H1 (cell line): ENCODE measurements at regions not wholly inside any gene's neighbourhood (a gene's known extent, or its start where the extent isn't known, plus 50 kb on each side); places are given as distances from the start of the nearest gene placed in this dataset.

Experiments
- CTCF ChIA-PET: fragments of 300-600 bp; sonication (Branson Sonifier 250); formaldehyde crosslinking; loops from one replicate; lab custom pipeline; 2021; ENCODE audit not compliant: partially characterized antibody; lab: Charles Lee
- POLR2A ChIA-PET: fragments of 300-600 bp; sonication (Branson Sonifier 250); formaldehyde crosslinking; loops from one replicate; lab custom pipeline; 2021; ENCODE audit warnings: inconsistent platforms; ENCODE audit not compliant: partially characterized antibody; lab: Charles Lee
- DNase-seq, 2 experiments: peaks; one replicate each; pipeline versions ENCODE4 v3.0.0 to v3.0.0-alpha.2; 2010 to 2022; ENCODE audit warnings: low spot score in 2 of 2, low read depth in 1 of 2, mixed read lengths in 1 of 2
- FAIRE-seq: peaks from 2 replicates; lab custom pipeline; 2011; peaks lifted over from hg19 to GRCh38; lab: Jason Lieb, UNC
- H2AFZ ChIP-seq: 2 replicates; pipeline ENCODE4 v1.8.1; 2012; ENCODE audit warnings: low read length, inconsistent platforms
- H2AK5ac ChIP-seq: 2 replicates; pipeline ENCODE4 v1.6.1; 2013; ENCODE audit warnings: low read depth, low read length
- H2BK120ac ChIP-seq: replicated peaks from 2 replicates; pipeline ENCODE3; 2013; ENCODE audit warnings: low read depth, low read length, inconsistent platforms
- H2BK12ac ChIP-seq: 2 replicates; pipeline ENCODE4 v1.6.1; 2013; ENCODE audit warnings: low read depth, low read length
- H2BK15ac ChIP-seq: 2 replicates; pipeline ENCODE4 v1.6.1; 2013; ENCODE audit warnings: low read length
- H2BK20ac ChIP-seq: 2 replicates; pipeline ENCODE4 v1.6.1; 2013; ENCODE audit warnings: low read length
- H2BK5ac ChIP-seq: 2 replicates; pipeline ENCODE4 v1.6.1; 2013; ENCODE audit warnings: low read depth, low read length
- H3K14ac ChIP-seq: 2 replicates; pipeline ENCODE4 v1.6.1; 2013; ENCODE audit warnings: inconsistent platforms; ENCODE audit not compliant: insufficient read length
- H3K18ac ChIP-seq: 2 replicates; pipeline ENCODE4 v1.6.1; 2013; ENCODE audit warnings: low read length; ENCODE audit errors: extremely low read depth
- H3K23ac ChIP-seq: 2 replicates; pipeline ENCODE4 v1.6.1; 2013; ENCODE audit warnings: inconsistent platforms; ENCODE audit not compliant: insufficient read length
- H3K23me2 ChIP-seq: 2 replicates; pipeline ENCODE4 v1.6.1; 2013; ENCODE audit warnings: low read depth, low read length
- H3K27ac ChIP-seq: 2 replicates; pipeline ENCODE4 v1.6.1; 2011; ENCODE audit warnings: low read depth, low read length, inconsistent platforms
- H3K27me3 ChIP-seq, 4 experiments: replicated peaks in 1 of 4; 1 replicate in 1 of 4; 2 replicates in 3 of 4; pipeline versions ENCODE4 v1.6.1 to v1.8.1; 2011 to 2013; ENCODE audit warnings: low read length in 3 of 4, mild to moderate bottlenecking in 3 of 4, inconsistent platforms in 2 of 4, mixed read lengths in 2 of 4, moderate library complexity in 1 of 4; ENCODE audit not compliant: control insufficient read depth in 3 of 4, insufficient read depth in 3 of 4; ENCODE audit errors: extremely low read depth in 1 of 4
- H3K36me3 ChIP-seq, 4 experiments: 2 replicates each; pipeline versions ENCODE4 v1.6.1 to v1.8.1; 2011 to 2013; ENCODE audit warnings: mild to moderate bottlenecking in 4 of 4, low read length in 3 of 4, moderate library complexity in 2 of 4, control low read depth in 1 of 4, inconsistent platforms in 1 of 4; ENCODE audit not compliant: insufficient read depth in 4 of 4, control insufficient read depth in 2 of 4
- H3K4ac ChIP-seq: replicated peaks from 2 replicates; pipeline ENCODE3; 2013; ENCODE audit warnings: low read length, low read depth, mixed read lengths, inconsistent platforms; ENCODE audit not compliant: insufficient read length
- H3K4me1 ChIP-seq, 4 experiments: replicated peaks in 1 of 4; 1 replicate in 1 of 4; 2 replicates in 3 of 4; pipeline versions ENCODE4 v1.6.1 to v1.8.1; 2011 to 2013; ENCODE audit warnings: low read length in 3 of 4, inconsistent platforms in 2 of 4, mixed read lengths in 1 of 4; ENCODE audit not compliant: insufficient read depth in 4 of 4, control insufficient read depth in 3 of 4
- H3K4me2 ChIP-seq, 2 experiments: 2 replicates each; pipeline versions ENCODE4 v1.6.1 to v1.8.1; 2011 to 2013; ENCODE audit warnings: low read depth in 2 of 2, low read length in 2 of 2, control low read depth in 1 of 2, inconsistent platforms in 1 of 2, mild to moderate bottlenecking in 1 of 2; ENCODE audit not compliant: insufficient read depth in 1 of 2
- H3K4me3 ChIP-seq, 4 experiments: fragments of 200-600, 300-600 bp in 1 of 4; sonication (generic), shearing (Covaris generic), sonication (Bioruptor Twin) in 1 of 4; 2 replicates each; pipeline versions ENCODE4 v1.5.1 to v1.8.1; 2011 to 2016; ENCODE audit warnings: low read length in 4 of 4, low read depth in 3 of 4, control low read depth in 2 of 4, inconsistent platforms in 2 of 4, mild to moderate bottlenecking in 2 of 4, mixed read lengths in 1 of 4, moderate library complexity in 1 of 4; ENCODE audit not compliant: insufficient read depth in 2 of 4; ENCODE audit errors: extremely low read depth in 1 of 4
- H3K56ac ChIP-seq: replicated peaks from 2 replicates; pipeline ENCODE3; 2013; ENCODE audit warnings: low read depth, mild to moderate bottlenecking, mixed read lengths, low read length, inconsistent platforms; ENCODE audit not compliant: insufficient read length
- H3K79me1 ChIP-seq: 2 replicates; pipeline ENCODE4 v1.6.1; 2013; ENCODE audit warnings: low read depth, low read length, control low read depth
- H3K79me2 ChIP-seq, 2 experiments: 2 replicates each; pipeline versions ENCODE4 v1.6.1 to v1.8.1; 2012 to 2013; ENCODE audit warnings: low read length in 2 of 2, mild to moderate bottlenecking in 2 of 2, inconsistent platforms in 1 of 2; ENCODE audit not compliant: insufficient read depth in 2 of 2, control insufficient read depth in 1 of 2
- H3K9ac ChIP-seq, 4 experiments: replicated peaks in 1 of 4; 1 replicate in 1 of 4; 2 replicates in 3 of 4; pipeline versions ENCODE4 v1.6.1 to v1.8.1; 2011 to 2013; ENCODE audit warnings: low read depth in 3 of 4, low read length in 3 of 4, control low read depth in 2 of 4, mild to moderate bottlenecking in 2 of 4, moderate library complexity in 2 of 4, inconsistent platforms in 1 of 4; ENCODE audit errors: extremely low read depth in 1 of 4
- H3K9me3 ChIP-seq, 2 experiments: 2 replicates each; pipeline versions ENCODE4 v1.6.1 to v1.8.1; 2012 to 2013; ENCODE audit warnings: mild to moderate bottlenecking in 2 of 2, moderate library complexity in 2 of 2, control low read depth in 1 of 2, inconsistent platforms in 1 of 2, low read depth in 1 of 2, low read length in 1 of 2, mixed read lengths in 1 of 2; ENCODE audit not compliant: insufficient read depth in 2 of 2
- H4K20me1 ChIP-seq, 2 experiments: replicated peaks in 1 of 2; 2 replicates each; pipeline versions ENCODE3 to v1.8.1; 2011 to 2013; ENCODE audit warnings: inconsistent platforms in 2 of 2, low read length in 2 of 2, mild to moderate bottlenecking in 1 of 2; ENCODE audit not compliant: insufficient read depth in 2 of 2, control insufficient read depth in 1 of 2
- H4K5ac ChIP-seq: 2 replicates; pipeline ENCODE4 v1.6.1; 2013; ENCODE audit warnings: low read length, low read depth, mixed read lengths, inconsistent platforms; ENCODE audit not compliant: insufficient read length
- H4K8ac ChIP-seq: 2 replicates; pipeline ENCODE4 v1.8.0; 2013; ENCODE audit warnings: mild to moderate bottlenecking, moderate library complexity, low read length, inconsistent platforms; ENCODE audit not compliant: insufficient read depth; ENCODE audit errors: extremely low read depth
- H4K91ac ChIP-seq: replicated peaks from 2 replicates; pipeline ENCODE3; 2013; ENCODE audit warnings: low read length, mixed read lengths, inconsistent platforms; ENCODE audit not compliant: insufficient read length
- MAX ChIP-seq: IDR thresholded peaks from 2 replicates; pipeline ENCODE4 v1.6.1; 2012; ENCODE audit warnings: inconsistent platforms
- SIX5 ChIP-seq: IDR thresholded peaks from 2 replicates; pipeline ENCODE4 v1.6.1; 2011; ENCODE audit warnings: mild to moderate bottlenecking, low read depth, low read length
- SP1 ChIP-seq: IDR thresholded peaks from 2 replicates; pipeline ENCODE4 v1.6.1; 2011; ENCODE audit warnings: low read depth, low read length
- TAF7 ChIP-seq: optimal IDR thresholded peaks from 2 replicates; pipeline ENCODE3; 2011; ENCODE audit warnings: low read depth, mild to moderate bottlenecking, inconsistent platforms, low read length, moderate library complexity, borderline replicate concordance
- TBP ChIP-seq: IDR thresholded peaks from 2 replicates; pipeline ENCODE4 v1.6.1; 2011; ENCODE audit warnings: low read depth, low read length, improper control_type of control experiment
- TCF12 ChIP-seq: IDR thresholded peaks from 2 replicates; pipeline ENCODE4 v1.6.1; 2011; ENCODE audit warnings: low read depth, mild to moderate bottlenecking, low read length
- TEAD4 ChIP-seq: IDR thresholded peaks from 2 replicates; pipeline ENCODE4 v1.6.1; 2012; ENCODE audit warnings: low read depth, low read length, inconsistent platforms, mixed read lengths
- WGBS, 2 experiments: shearing (Covaris generic) in 1 of 2; methylation state at CpG; one replicate each; pipeline versions ENCODE4 v1.1.6 to v1.1.7; 2013 to 2015; ENCODE audit warnings: low lambda C conversion rate in 2 of 2, mixed read lengths in 2 of 2, inconsistent platforms in 1 of 2, low coverage in 1 of 2, missing lambda C conversion rate in 1 of 2; ENCODE audit not compliant: insufficient replicate concordance in 2 of 2, insufficient coverage in 1 of 2, insufficient read length in 1 of 2; ENCODE audit errors: extremely low coverage in 1 of 2, missing lambda C conversion rate in 1 of 2; 5-methylcytosine and 5-hydroxymethylcytosine counted together

- no peak for FAIRE-seq
- Histone ChIP-seq H3K4ac (no peak overlapping the region), H3K14ac (no peak overlapping the region), H2BK15ac (no peak overlapping the region), H3K79me1 (no peaks in the 10 kb centered on the region), H2BK5ac (no peak overlapping the region), H3K4me2 (no peak overlapping the region), H3K4me1 (no peaks in the 10 kb centered on the region), H3K23ac (no peak overlapping the region), H3K79me2 (no peaks in the 10 kb centered on the region), H3K9ac (no peak overlapping the region), H2BK120ac (no peak overlapping the region), H2AK5ac (no peak overlapping the region), H2AFZ (no peak overlapping the region), H2BK12ac (no peak overlapping the region), H4K20me1 (no peaks in the 10 kb centered on the region), H3K36me3 (no peaks in the 10 kb centered on the region), H3K4me3 (no peak overlapping the region), H4K91ac (no peak overlapping the region), H3K23me2 (no peaks in the 10 kb centered on the region), H3K18ac (no peak overlapping the region), H2BK20ac (no peak overlapping the region), H3K9me3 (no peaks in the 10 kb centered on the region), H4K5ac (no peak overlapping the region), H4K8ac (no peak overlapping the region), H3K27ac (no peak overlapping the region), H3K56ac (no peak overlapping the region), H3K27me3 (no peaks in the 10 kb centered on the region)
- CTCF ChIA-PET, result interaction anchor here (1.0 kb wide), 1 partner anchor 42 kb away, joined by 3 read pairs; no protein-coding TSS in a partner anchor
- no peak for DNase-seq
- WGBS, 2 experiments, result 91% methylated on average over 2 of the region's 2 CpGs; no CpG with 5 or more reads in 1 of the 2 experiments
- TF ChIP-seq TCF12 (no peak), SP1 (no peak), TEAD4 (no peak), SIX5 (no peak), MAX (no peak), TBP (no peak), TAF7 (no peak)
- POLR2A ChIA-PET, result interaction anchor here (0.6 kb wide), 1 partner anchor 188 kb away, joined by 3 read pairs; no protein-coding TSS in a partner anchor
Measured at GRCh38 chr13:34006011-34006410, 188.1 kb downstream of the RFC3 start.
